Gastroesophageal sphincter (tissue), 3 donors: ENCODE measurements at regions not wholly inside any gene's neighbourhood (a gene's known extent, or its start where the extent isn't known, plus 50 kb on each side); places are given as distances from the start of the nearest gene placed in this dataset.

Experiments used
- EP300 ChIP-seq: sonication (generic); formaldehyde crosslinking; IDR thresholded peaks from one replicate; pipeline ENCODE4 v1.6.1; 2017; ENCODE audit warnings: antibody characterized with exemption, mild to moderate bottlenecking
- POLR2A ChIP-seq, 2 donors: fragments of 450-650 bp; IDR thresholded peaks; one replicate each; pipeline ENCODE4 v1.6.1; 2017; ENCODE audit warnings: antibody characterized with exemption in 2 of 2, mild to moderate bottlenecking in 2 of 2, moderate library complexity in 1 of 2
- POLR2AphosphoS5 ChIP-seq: sonication (generic); formaldehyde crosslinking; IDR thresholded peaks from one replicate; pipeline ENCODE4 v1.6.1; 2017; ENCODE audit warnings: antibody characterized with exemption
- TF ChIP-seq, protein P1 (sequence below), 4 experiments: fragments of 200-600 bp in 2 of 4; fragments of 450-650 bp in 2 of 4; sonication (generic) in 1 of 4; IDR thresholded peaks; one replicate each; pipeline ENCODE4 v1.5.1; 2017 to 2019; ENCODE audit warnings: antibody characterized with exemption in 4 of 4, mild to moderate bottlenecking in 2 of 4, moderate library complexity in 2 of 4

DNA sequence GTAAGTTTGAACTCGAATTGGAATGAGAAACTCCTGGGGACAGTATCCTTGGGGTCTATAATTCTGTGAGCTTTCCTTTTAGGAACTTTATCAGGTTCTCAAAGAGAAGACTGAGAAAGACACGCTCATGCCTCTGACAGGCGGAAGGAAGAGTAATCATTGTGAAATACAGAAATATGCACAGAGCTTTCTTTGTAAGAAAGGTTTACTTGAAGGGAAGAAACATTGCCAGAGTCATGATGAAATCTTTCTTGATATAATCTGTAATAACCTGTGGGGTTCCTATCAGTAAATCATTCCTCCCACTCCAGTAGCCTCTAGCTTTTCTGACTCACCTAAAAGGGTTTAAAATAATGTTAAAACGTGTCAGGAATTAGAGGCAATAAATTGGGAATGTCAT lies 83.6 kb upstream of the CCDC39 start:
- TF ChIP-seq, protein P1, sequence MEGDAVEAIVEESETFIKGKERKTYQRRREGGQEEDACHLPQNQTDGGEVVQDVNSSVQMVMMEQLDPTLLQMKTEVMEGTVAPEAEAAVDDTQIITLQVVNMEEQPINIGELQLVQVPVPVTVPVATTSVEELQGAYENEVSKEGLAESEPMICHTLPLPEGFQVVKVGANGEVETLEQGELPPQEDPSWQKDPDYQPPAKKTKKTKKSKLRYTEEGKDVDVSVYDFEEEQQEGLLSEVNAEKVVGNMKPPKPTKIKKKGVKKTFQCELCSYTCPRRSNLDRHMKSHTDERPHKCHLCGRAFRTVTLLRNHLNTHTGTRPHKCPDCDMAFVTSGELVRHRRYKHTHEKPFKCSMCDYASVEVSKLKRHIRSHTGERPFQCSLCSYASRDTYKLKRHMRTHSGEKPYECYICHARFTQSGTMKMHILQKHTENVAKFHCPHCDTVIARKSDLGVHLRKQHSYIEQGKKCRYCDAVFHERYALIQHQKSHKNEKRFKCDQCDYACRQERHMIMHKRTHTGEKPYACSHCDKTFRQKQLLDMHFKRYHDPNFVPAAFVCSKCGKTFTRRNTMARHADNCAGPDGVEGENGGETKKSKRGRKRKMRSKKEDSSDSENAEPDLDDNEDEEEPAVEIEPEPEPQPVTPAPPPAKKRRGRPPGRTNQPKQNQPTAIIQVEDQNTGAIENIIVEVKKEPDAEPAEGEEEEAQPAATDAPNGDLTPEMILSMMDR (IDR thresholded peaks at IDR 0.05) = no peak
- TF ChIP-seq POLR2A (IDR thresholded peaks at IDR 0.05) (no peak), POLR2AphosphoS5 (no peak), EP300 (no peak)
